NCI-H2171 (cell line): ENCODE measurements at regions not wholly inside any gene's neighbourhood (a gene's known extent, or its start where the extent isn't known, plus 50 kb on each side); places are given as distances from the start of the nearest gene placed in this dataset.
"Not testable (repeated sequence)": the region's sequence is repeated elsewhere in the genome, so short reads cannot be mapped to it uniquely, and the experiment has no call there.

Experiments used
- DNase-seq: peaks from one replicate; lab custom pipeline; 2025; lab: John Stamatoyannopoulos, UW

- no peak for DNase-seq
These were observed 626.1 kb upstream of the NRG3 start for GRCh38 chr10:81248886-81249285.

DNA sequence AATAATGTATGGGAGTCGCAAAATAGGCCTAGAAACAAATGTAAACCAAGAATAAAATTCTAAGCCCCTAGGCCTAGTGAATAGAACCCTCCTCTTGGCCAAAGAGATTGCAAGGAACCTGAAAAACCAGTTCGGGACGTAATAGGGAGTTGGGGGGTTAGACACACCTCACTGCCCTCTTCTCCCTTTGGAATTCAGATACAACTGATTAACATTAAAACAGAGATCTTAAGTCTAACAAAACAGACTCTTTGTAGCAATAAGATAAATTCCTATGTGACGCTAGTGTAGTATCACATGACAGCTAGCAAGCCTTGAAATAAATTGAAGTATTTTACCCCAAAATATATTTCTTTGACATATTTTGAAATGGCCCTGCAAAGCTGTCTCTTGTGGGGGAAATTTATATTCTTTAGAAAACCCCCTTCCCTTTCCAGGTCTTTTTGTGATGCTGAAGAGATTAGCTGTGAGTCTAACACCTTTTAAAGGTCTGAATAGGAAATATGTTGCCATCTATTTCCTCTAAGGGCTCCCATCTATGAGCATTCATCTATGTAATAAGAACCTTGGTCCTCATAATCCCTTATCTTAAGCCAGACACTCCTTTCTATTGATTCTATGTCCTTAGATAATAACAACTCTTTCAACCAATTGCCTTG lies 623.4 kb upstream of the NRG3 start:
- DNase-seq: no peak

DNA sequence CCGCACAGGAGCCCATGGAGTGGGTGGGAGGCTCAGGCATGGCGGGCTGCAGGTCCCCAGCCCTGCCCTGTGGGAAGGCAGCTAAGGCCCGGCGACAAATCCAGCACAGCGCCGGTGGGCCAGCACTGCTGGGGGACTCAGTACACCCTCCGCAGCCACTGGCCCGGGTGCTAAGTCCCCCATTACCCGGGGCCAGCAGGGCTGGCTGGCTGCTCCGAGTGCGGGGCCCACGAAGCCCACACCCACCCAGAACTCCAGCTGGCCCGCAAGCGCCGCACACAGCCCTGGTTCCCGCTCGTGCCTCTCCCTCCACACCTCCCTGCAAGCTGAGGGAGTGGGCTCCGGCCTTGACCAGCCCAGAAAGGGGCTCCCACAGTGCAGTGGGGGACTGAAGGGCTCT lies 610.0 kb upstream of the NRG3 start:
- not testable (repeated sequence) for DNase-seq

DNA sequence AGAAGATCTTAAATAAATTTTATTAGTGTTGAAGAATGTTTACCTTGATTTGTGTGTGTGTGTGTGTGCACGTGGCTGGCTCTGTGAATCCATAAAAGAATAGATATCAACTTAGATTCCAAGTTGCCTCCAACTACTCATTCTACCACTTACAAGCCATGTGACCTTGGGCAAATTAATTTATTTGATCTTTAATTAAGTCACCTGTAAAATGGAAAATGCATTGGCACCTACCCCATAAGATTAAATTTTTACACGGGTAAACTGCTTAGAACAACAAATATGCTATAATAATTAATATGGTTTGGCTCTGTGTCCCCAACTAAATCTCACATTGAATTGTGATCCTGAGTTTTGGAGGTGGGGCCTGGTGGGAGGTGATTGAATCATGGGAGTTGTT lies 604.9 kb upstream of the NRG3 start:
- DNase-seq: no peak

DNA sequence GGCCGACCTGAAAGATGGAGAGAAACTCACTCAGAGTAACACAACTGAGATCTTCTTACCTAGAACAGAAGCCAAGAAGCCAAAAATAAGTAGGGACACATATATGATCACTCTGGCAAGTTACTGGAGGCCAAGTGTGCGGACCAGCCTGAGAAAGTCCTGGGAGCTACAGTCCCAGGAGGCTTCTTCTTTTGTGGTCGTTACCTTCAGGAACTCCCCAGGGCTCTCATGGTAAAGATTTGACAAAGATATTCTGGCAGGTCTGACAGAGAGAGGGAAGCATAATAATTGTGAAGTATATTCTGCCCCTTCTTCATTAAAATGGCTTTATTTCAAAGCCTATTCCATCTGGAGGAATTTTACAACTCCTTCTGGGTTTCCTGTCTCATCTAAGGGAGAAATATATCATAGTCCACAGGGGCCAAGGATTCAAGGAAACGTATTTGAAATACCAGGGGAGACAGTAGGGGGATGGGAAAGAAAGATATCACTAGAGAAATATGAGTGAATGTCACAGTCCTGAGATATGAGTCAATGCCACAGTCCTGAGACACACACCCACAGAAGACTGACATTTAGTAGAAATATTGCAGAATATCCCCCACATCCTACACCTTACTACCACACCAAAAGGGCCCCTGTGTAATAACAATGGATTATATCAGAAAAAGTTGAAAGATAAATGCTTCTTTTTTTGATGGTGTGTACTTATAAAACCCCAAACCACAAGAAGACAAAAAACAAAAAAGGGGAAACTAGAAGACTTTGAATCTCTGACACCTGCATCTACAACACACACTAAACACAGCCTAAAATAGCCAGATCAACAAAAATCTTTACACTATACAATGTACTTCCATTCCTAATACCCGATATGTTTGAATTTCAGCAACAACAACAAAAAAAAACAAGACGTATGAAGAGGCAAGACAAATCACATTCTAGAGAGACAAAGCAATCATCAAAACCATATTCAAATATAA lies 594.2 kb upstream of the NRG3 start:
- no peak for DNase-seq

GRCh38 chr10:81288544-81288943 lies 586.5 kb upstream of the NRG3 start:
- no peak for DNase-seq

DNA sequence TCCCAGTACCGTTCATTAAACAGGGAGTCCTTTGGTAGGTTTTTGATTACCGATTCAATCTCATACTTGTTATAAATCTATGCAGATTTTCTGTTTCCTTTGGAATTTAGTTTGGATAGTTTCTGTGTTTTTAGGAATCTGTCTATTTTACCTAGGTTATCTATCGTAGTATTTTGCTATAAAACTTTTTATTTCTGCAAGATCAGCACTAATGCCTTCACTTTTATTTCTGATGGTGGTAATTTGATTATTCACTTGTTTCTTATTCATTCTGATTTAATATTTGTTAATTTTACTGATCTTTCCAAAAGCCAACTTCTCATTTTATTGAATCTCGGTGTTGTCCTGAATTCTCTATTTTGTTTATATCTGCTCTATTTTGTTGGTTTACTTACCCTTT lies 577.7 kb upstream of the NRG3 start:
- no peak for DNase-seq

DNA sequence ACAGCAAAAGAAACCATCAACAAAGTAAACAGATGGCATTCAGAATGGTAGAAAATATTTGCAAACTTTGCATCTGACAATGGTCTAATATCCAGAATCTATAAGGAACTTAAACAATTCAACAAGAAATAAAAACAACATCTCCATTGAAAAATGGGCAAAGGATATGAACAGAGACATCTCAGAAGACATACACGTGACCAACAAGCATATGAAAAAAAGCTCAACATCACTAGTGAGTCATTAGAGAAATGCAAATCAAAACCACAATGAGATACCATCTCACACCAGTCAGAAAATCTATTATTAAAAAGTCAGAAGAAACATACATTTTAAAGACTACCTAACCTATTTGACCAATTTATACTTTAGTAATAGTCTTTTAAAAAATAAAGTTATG lies 571.3 kb upstream of the NRG3 start:
- no peak for DNase-seq

DNA sequence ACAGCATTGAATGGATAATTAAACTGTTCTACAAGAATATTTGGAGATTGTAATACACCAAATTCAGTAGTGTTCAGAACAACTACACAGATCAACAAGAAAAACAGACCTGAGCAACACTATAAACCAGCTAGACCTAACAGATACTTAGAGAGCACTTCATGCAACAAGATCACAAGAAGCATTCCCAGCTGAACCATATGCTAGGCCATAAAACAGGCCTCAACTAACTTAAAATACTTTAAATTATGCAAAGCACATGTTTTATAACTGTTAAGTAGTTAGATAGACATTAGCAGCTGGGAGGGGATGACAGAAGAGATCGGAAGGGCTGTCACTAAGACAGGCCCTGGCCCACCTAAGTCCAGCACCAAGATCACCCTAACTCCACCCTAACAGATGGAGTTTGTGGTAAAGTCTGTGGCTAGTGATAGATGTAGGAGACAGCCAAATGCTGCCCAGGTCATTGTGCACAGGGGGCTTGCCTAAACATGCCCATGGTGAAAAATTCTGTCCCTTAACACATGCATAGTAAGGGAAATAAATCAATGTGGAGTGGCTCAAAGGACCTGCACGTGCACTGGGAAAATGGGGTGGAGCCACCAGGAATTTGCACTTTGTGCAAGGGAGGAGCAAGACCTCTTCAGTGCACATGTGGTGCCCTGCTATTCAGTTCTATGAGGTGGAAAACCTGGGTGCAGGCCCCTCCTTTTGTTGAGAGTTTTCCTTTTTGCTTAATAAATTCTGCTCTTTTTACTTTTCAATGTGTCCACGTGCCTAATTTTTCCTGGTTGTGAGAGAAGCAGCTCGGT lies 567.8 kb upstream of the NRG3 start:
- DNase-seq: no peak

DNA sequence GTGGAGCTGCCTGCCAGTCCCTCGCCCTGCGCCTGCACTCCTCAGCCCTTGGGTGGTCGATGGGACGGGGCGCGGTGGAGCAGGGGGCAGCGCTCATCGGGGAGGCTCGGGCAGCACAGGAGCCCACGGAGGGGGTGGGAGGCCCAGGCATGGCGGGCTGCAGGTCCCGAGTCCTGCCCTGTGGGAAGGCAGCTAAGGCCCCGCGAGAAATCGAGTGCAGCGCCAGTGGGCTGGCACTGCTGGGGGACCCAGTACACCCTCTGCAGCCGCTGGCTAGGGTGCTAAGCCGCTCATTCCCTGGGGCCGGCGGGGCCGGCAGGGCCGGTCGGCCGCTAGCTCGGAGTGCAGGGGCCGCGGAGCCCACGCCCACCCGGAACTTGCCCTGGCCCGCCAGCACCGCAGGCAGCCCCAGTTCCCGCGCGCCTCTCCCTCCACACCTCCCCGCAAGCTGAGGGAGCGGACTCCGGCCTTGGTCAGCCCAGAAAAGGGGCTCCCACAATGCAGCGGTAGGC lies 565.9 kb upstream of the NRG3 start:
- DNase-seq: no peak

GRCh38 chr10:81314471-81314870 lies 560.5 kb upstream of the NRG3 start:
- DNase-seq: no peak

DNA sequence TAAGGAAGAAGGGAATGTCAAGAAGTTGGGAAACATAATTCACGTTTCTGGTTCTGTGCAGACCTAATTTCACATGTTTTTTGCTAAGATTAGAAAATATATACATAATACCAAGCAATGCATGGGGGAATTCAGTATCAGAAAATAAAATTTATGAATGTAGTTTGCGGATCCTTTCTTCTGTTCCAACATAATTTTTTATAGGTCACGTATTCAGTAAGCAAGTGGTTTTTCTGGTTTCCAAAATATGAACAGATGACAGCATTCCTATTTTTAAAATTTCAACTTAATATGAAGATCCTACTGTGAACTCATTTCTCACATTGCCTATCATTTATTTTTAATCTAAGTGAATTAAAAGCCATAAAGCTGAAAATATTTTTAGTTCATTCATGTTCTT lies 560.0 kb upstream of the NRG3 start:
- DNase-seq: no peak

GRCh38 chr10:81348003-81348402 lies 527.0 kb upstream of the NRG3 start:
- no peak for DNase-seq

DNA sequence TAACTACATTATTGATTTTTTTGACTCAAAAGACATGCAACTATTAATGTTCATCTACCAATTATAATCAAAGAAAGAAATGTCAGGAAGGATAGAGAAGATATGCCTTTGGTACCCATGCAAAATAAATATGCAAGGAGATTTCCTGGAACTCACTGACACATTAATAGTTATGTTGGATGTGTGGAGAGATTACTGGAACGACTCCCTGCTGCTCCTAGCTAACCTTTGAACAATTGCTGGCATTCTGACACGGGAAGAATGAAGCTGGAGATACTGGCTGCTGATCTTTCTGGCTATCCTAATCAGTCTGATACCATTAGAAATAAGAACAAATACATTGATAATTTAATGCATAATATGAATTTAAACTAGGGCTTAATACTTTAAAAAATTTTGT lies 507.9 kb upstream of the NRG3 start:
- no peak for DNase-seq

GRCh38 chr10:81386817-81387216 lies 488.2 kb upstream of the NRG3 start:
- DNase-seq: no peak

GRCh38 chr10:81403451-81403850 lies 471.5 kb upstream of the NRG3 start:
- DNase-seq: no peak

GRCh38 chr10:81405399-81405798 lies 469.6 kb upstream of the NRG3 start:
- DNase-seq: no peak

- DNase-seq: no peak
These were observed 461.0 kb upstream of the NRG3 start for GRCh38 chr10:81414038-81414437.

DNA sequence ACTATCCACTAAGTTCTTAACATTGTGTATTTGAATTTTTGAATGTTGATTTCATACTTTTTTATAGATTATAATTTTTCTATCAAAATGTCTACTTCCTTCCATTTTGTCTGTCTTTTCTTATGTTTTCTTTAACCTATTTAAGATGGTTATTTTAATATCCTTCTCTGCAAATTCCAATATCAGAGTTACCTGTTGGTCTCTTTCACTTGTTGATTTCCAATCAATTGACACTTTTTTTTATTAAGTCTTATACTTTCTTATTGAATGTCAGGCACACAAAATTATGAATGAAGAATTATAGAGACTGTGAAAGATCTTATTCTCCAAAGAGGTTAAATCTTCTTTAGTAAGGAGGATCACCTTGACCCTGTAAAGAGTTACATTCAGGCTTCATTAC lies 448.3 kb upstream of the NRG3 start:
- no peak for DNase-seq

DNA sequence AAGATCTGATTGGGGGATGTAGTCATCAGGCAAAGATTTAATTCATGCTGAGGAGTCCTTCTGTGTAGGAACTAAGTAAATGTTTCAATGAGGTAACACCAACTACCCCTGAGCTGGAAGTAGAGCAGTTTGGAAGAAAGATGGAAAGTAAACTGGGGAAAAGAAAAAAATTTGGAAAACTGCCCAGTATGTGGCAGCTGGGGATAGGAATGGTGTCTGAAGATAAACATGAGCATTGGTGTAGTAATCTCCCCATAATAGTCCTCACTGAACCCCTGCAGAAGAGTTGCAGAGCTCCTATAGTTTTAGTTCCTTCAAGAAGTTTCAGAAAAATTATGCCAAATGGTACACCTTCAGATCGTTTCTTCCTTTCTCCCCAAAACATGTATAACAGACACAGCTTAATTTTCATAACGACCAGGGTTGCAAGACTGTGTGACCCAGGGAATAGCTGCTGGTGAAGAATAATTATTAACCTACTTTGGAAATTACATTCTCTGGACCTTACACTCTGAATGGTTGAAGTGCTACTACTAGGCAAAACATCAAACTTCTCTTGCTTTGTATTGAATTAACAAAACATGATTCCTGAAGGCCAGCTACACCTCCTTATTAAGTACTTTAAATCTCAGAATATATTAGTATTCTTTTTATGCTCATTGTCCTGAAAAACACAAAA lies 446.4 kb upstream of the NRG3 start:
- peak; percentile 2 for DNase-seq

GRCh38 chr10:81439445-81439844 lies 435.5 kb upstream of the NRG3 start:
- DNase-seq: no peak

- not testable (repeated sequence) for DNase-seq
These were observed 433.4 kb upstream of the NRG3 start for GRCh38 chr10:81441624-81442023.
